ENCODE measurements at regions not wholly inside any gene's neighbourhood (a gene's known extent, or its start where the extent isn't known, plus 50 kb on each side); places are given as distances from the start of the nearest gene placed in this dataset.

DNA sequence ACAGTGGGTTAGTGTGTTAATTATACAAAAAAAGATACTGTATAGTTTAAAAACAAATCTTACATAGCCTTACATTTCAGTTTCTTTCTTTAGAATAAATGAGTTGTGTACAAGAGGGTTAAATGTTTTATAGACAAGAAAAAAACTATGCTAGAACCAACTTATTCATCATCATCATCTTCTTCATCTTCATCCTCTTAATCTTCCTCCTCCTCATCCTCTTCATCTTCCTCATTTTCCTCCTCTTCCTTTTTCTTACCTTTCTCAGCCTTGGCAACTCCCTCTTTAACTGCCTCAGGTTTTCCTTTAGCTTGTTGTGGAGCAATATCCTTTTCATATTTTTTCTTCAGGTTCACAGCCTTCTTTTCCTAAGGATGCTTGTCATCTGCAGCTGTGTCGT is 53.7 kb downstream of the RPS12 start:
- FAIRE-seq (no peak), DNase-seq (ENCODE audit: extremely low spot score, insufficient read length, low read depth) (no peak)

DNA sequence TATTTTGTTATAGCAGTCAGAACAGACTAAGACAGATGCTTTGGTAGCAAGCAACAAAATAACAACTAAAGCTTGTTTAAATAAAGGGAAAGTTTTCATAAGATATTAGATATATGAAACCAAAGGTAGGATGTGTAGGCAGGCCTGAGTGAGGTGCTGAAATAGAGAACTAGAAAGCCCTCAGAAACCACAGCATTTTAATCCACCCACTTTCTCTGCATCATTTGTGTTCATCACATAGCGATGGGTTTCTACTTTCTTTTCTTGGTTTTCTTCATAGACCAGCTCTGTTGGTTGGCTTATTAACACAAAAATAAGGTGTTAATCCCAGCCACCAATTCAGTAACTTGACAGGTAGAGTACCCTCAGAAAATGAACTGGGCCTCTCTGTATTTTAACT is 58.6 kb downstream of the RPS12 start:
- DNase-seq (ENCODE audit: extremely low spot score, insufficient read length, low read depth) (peak; percentile 14), FAIRE-seq (peak; percentile 75)

DNA sequence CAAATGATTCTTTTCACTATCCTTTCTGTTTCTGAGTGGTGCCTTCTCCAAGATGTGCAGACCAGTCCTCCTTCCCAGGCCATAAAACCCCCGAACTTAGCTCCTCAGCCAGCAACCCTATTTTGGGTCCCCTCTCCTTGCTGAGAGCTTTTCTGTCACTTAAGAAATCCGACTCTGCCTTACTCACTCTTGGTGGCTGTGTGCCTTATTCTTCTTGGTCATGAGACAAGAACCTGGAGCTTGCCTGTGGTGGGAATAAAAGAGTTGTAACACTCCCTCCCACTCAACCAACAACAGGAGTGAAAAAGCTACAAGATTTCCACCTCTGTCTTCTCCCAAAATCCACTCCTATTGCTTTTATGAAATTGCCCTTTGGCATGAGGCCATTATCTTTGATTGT is 62.6 kb downstream of the RPS12 start:
- FAIRE-seq (no peak), DNase-seq (ENCODE audit: extremely low spot score, insufficient read length, low read depth) (no peak)

DNA sequence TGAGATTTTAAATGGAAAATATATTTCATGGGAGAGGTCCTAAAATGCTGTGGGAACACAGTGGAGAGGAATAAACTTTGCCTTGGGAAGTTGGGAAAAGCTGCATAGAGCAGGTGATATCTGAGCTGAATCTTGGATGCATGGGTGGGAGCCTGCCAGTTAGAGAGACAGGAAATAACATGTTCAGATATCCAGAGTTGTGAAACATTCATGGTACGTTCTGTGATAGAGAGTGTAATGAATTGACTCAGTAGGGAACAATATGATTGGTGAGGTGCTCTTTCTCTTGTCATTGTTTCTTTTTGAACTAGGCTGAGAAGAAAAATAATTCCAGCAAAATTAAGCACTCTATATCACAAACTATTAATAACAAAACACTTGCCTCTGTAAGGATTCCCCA is 72.8 kb downstream of the RPS12 start:
- FAIRE-seq = no peak
- DNase-seq (ENCODE audit: extremely low spot score, insufficient read length, low read depth) = no peak

DNA sequence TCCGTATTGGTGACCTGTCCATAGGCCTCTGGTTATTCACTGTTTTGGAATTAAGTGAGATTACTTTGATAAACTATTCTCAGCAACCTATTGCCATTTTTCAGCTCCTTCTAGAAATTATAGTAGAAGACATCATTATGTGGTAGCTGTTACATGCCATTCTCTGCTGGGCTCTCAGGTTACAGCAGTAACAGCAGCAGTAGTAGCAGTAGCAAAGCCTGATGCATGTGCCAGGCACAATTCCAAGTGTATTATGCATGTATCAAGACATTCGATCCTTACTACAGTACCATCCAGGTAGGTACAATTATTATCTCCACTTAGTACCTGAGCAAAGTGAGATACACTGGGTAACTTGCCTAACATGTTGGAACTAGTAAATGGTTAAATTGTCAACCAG is 74.3 kb downstream of the RPS12 start:
- no peak for FAIRE-seq

DNA sequence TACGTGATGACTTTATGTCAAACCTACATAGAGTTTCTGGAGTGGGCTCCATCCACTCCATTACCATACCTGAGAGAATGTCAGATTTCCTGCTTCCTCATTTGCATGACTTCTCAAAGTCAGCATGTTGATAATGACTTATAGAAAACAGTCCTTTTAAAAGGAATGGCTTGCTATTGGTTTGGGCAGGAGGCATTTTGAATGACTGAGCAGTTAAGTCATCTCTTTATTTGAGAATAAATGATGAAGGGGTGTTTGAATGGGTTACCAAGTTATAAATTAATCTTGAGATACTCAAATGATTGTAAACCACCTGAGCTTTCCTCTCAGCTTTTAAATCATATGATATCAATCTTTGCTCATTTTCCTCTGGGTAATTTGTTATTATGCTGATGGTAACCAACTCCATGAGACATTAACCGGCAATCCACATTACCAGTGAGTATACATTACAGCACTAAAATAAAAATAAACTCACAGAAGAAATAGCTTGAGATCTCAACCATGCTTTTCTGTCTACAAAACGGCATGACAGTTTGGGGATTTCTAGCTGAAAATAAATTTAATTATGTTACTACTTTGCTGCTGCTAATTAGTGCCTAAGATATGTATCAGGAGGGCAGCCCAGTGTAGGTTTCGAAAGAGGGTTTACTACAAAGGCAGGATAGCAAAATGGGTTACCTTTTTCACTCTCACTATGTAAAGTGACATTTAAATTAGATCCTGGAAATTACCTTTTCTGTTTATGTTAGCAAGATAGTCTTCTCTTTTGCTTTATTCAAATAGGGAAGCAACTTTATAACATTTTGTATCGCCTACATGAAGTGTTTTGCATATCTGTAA is 78.8 kb downstream of the RPS12 start:
- FAIRE-seq (no peak), DNase-seq (ENCODE audit: extremely low spot score, insufficient read length, low read depth) (no peak)

More for the DNA sequence above, 74.3 kb downstream of the RPS12 start:
- no peak for DNase-seq (ENCODE audit: extremely low spot score, insufficient read length, low read depth)

DNA sequence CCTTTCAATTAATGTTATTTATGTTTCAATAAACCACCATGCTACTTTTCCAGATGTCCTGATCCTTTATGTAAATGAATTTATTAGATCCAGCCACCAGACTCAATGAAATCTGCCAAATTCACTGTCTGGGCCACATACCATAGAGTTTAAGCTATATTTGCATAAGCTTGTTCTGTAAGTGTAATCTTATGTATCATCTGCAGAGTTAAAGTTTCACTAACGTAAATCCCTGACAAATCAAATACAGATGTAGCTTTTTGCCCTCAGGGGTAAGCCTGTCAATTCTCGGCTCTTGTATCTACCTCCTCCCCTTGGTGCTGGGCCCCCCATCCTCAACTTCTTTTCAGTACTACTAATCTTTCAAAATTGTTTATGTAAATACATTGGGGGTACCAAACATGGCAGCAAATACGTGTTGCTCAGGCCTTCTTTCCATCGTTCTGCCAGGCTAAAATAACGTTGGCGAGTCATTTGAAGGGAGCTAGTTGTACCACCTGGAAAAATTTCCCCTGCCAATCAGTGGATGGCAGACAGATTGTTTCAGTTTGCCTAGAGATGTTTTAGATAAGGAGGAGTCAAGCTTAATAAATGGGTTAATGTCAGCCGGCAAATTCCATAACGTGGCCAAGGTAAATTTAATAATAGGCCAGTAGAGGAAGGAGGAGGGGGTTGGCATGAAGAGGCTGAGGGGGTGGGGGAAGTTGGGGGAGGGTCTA is 79.6 kb downstream of the RPS12 start:
- FAIRE-seq (no peak), DNase-seq (ENCODE audit: extremely low spot score, insufficient read length, low read depth) (no peak)

DNA sequence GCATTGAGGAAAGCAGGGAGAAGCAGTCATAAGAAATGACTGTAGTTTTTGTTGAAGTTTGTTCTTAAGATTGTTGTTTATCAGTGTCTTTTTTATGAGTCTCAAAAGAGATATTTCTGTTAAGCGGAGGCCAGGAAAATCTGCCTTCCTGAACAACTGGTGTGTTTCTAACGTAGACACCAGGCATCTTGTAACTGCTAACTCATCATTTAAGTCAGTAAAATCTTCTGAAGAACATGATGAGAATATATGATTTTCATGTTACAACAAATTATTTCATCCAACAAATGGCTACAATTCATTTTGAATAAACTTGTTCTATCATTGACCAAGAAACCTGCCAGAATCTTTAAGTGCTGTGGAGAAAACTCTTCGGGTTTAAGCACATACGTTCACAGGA is 84.0 kb downstream of the RPS12 start:
- DNase-seq (ENCODE audit: extremely low spot score, insufficient read length, low read depth) (no peak), FAIRE-seq (no peak)

DNA sequence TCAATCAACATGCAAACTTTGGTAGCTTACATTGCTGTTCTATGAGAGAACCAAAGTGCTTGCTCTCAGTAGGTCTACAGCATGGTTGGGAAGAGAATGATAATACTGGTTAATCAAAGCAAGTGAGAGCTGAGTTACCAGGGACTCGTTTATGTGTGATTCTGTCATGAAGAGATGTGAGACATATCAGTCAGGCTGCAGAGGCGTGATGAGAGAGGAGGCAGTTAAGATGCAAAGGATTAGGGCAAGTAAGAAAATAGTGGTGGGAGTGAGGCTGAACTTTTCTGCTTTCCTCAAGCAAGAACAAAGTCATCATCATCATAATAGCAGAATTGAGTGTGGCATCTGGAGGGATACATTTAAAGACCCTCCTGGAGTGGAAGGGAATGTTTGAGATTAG is 86.5 kb downstream of the RPS12 start:
- no peak for FAIRE-seq
- no peak for DNase-seq (ENCODE audit: extremely low spot score, insufficient read length, low read depth)

DNA sequence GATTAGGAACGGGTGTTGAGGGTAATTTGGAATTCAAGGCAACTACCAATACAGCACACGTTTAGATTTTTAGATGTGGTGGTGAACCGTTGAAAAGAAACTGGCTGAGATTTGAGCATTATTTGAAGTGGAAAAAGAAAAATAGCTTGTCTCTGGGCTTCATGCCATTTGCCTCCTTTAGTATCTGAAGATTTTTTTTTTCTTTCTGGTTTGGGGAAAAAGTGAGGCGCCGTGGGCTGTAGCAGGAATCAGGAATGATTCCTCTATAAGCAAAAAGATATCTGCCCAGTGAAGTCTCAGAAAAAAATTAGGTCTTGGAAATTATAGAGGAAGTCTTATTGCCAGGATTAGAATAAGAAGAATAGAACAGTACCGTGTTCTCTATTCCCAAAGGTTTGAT is 88.5 kb downstream of the RPS12 start:
- no peak for DNase-seq (ENCODE audit: extremely low spot score, insufficient read length, low read depth)
- no peak for FAIRE-seq

DNA sequence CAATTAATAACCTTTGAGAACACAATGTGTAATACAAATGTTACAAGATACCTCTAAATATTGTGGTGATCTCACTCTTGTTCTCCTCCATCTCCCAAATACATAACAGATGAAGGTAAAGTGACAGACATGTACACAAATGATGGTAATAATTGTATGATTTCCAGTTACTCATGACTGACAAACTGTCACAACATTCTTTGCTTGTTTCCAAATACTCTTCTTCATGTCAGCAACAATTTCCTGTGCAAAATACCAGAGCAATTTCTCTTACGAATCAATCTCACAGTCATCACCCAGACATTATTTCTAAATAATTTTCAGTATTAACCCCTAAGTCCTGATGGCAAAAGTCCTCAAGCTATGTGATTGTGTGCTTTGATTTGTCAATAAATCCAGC is 92.9 kb downstream of the RPS12 start:
- DNase-seq (ENCODE audit: extremely low spot score, insufficient read length, low read depth) = no peak
- FAIRE-seq = no peak

DNA sequence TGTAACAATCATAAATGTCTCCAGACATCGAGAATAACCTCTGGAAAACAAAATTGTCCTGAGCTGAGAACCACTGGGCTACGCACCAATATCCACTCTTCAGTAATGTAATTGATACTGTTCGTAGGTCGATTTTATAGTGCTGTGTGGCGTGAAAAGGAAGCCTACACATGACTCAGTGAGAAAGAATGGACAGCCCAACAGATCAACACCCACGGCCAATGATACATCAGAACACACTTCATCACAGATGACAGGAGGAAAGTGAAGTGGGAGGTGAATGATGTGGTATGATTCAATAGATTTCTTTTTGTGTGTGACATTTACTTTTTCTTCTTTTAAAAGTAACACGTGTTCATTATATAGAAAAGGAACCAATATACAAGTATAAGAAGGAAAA is 93.5 kb downstream of the RPS12 start:
- DNase-seq (ENCODE audit: extremely low spot score, insufficient read length, low read depth) (no peak), FAIRE-seq (no peak)

DNA sequence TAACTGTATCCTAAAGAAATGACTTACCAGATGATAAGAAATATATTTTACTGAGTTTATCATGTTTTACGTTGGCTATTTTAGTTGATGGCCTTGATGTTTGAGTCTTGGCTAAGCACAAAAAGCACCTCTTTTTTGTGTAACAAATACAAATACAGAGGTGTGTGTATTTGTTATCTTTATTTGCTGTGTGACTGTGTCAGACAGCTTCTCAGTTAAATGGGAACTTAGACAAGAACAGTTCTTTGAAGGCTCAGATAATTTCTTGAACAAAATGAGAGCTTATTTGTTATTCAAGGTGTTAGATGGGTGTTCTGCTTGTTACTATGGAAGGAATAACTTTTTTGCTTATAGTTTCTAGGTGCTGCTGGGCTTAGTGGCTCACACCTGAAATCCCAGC is 95.4 kb downstream of the RPS12 start:
- FAIRE-seq = no peak
- DNase-seq (ENCODE audit: extremely low spot score, insufficient read length, low read depth) = no peak

DNA sequence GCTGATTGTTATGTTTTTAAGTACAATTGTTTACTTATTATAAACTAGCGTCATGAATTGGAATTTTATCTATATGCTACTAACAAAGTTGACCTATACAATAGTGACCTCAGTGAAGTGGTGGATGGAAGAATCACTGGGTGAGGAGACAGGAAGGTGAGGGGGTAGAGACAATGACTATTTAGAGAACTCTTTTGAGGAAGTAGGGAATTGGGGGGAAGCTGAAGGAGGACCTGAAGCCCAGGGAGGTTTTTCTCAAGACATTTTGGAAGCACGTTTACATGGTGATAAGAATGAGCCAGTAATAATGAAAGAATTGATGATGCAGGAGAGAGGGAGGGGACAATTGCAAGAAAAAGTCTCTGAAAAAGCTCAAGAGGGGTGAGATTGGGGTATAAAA is 96.4 kb downstream of the RPS12 start:
- no peak for FAIRE-seq
- no peak for DNase-seq (ENCODE audit: extremely low spot score, insufficient read length, low read depth)

DNA sequence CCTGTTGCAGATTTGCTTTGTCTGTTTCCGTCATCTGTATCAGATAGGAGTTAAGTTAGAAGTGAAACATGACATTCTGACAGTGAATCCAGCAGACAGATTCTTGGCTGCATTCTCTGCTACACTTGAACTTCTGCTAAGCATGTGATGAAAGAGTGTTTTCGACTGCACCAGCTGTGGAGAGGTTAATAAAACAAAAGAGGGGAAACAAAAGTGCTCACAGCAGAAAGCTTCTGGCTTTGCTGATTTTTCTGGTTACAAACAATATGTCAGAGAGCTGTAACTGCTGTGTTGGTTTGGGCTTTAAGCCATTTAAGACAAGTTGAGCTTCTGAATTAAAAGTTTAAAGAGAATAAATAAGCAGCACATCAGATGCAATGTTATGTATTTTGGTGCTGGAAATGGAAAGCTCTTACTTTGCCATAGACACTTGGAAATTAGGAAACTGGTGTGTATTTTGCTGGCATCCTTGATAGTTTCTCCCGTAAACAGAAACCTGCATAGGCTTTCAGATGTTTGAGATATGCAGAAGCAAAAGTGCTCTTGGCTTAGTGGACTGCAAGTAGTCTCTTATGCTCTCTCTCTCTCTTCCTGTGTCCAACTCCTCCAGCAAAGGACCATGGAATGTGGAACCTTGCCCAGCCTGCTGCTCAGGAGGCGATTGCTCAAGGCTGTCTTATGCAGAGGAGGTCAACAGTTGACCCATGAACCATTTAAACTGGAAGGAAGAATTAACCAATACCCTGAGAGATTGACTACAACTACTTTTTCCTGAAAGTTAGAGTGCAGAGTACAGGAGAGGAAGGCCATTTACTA is 104.9 kb downstream of the RPS12 start:
- no peak for DNase-seq (ENCODE audit: extremely low spot score, insufficient read length, low read depth)
- no peak for FAIRE-seq

DNA sequence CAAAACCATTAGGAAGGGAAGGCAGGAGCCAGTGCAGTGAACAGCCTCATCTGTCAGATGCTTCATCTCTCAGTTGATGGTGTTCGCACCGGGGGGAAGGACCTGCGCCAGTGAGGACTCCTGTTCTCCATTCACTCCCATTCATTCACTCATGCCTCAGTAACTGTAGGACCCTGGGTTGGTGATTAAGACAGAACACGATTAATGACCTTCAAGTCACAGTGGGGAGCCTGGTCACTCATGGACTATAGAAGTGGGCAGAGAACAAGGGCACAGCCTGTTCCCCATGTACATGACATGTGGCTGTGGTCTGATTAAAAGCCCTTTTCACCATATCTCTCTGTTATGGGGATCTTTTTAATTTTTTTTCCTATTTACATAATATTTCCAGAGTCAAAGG is 113.3 kb downstream of the RPS12 start:
- DNase-seq (ENCODE audit: extremely low spot score, insufficient read length, low read depth) (no peak), FAIRE-seq (no peak)

DNA sequence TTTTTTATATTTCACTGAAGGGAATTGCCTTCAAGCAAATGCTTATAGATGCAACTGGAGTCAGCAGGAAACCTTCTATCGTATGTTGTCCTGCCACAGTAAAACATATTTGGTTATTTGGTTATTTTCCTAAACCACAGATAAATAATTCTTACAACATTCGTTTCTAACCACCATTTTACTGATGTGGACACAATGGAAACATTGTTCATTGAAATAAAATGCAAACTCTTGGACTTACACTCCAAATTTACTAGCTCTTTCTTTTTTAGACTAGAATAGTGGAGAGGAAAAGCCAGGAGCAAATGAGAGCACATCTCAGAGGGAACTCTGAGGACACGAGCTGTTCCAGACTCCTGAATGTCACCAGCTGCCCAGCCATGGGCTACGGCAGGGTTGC is 114.8 kb downstream of the RPS12 start:
- FAIRE-seq = no peak

DNA sequence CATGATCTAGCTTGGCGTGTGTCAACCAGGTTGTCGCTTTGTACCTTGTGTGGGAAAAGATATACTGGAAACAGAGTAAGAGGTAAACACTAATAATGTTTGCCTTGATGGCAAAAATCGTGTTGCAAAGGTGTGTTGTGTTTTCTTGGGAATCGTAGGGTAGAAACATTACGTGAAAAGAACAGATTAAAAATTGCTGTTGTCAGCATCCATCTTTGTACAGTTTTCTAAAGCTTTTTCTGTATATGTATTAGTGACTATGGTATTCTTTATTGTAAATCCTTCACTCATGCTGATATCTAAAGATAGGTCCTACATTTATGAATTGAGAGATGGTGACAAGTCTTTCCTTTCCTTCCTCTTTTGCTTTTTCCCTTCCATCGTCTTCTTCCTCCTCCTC is 116.9 kb downstream of the RPS12 start:
- FAIRE-seq = no peak
- no peak for DNase-seq (ENCODE audit: extremely low spot score, insufficient read length, low read depth)

More for the DNA sequence above, 114.8 kb downstream of the RPS12 start:
- DNase-seq (ENCODE audit: extremely low spot score, insufficient read length, low read depth) = no peak

DNA sequence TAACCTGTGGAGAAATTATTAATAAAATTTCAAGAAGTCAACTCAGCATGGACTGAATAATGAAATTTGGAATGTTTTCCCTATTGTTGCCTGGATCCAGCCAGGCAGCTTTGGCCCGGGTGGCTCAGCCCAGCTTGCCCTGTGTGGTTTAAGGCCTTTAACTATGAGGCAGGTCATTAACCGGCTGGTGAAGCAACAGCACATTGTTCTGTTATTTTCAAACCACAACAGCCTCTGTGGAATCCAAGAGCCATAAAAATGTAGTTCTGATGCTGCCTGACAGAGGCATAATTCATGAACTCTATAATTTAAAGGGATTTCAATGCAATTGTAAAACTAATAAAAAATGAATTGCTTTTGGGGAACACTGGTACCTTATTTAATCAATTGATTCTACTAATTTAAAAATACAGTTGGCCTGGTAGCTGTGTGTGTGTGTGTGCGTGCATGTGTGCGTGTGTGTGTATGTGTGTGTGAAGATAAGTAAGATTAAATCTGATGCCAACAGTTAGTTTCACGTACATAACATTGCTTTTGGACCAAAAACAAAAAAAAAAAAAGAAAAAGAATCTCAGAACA is 117.7 kb downstream of the RPS12 start:
- no peak for DNase-seq (ENCODE audit: extremely low spot score, insufficient read length, low read depth)
- FAIRE-seq = no peak

DNA sequence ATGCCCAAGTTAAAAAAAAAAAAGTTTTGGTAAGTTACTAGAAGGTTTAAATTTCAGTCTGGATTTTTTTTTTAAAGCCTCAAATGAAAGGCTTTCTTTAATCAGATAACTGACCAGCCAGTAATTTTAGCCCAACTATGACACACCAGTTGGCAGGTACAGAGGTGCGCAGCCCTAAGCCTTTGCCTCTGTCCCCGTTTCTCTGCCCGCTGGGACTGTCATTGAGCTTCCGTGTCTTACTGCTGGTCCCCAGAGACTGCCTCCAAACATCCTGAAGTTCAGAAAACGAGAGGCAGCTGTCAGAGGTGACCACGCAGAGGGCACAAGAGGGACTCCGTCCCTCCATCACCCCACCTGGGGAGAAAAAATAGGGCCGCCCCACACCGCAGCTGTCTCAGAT is 118.2 kb downstream of the RPS12 start:
- no peak for DNase-seq (ENCODE audit: extremely low spot score, insufficient read length, low read depth)
- no peak for FAIRE-seq

Data from GM18507 (cell line).